Cardiac muscle cell (in vitro differentiated cells and primary cell): ENCODE measurements at regions not wholly inside any gene's neighbourhood (a gene's known extent, or its start where the extent isn't known, plus 50 kb on each side); places are given as distances from the start of the nearest gene placed in this dataset.

ENCODE experiments used
- DNase-seq, 2 donors: peaks; one replicate each; pipeline versions ENCODE4 v3.0.0 to v3.0.0-alpha.2; 2010 to 2017; ENCODE audit warnings: low read depth in 1 of 2, low spot score in 1 of 2
- H3K27ac ChIP-seq: fragments of 200-600 bp; sonication (generic); 2 replicates; pipeline ENCODE4 v1.5.1; 2016
- H3K27me3 ChIP-seq: fragments of 200-600 bp; sonication (generic); 2 replicates; pipeline ENCODE4 v1.6.0; 2016; ENCODE audit warnings: control low read depth
- H3K36me3 ChIP-seq: fragments of 200-600 bp; sonication (generic); 2 replicates; pipeline ENCODE4 v1.5.1; 2016; ENCODE audit warnings: control low read depth
- H3K4me1 ChIP-seq: fragments of 200-600 bp; sonication (generic); 2 replicates; pipeline ENCODE4 v1.8.1; 2017; ENCODE audit warnings: low read depth, mild to moderate bottlenecking, mixed run types
- H3K4me3 ChIP-seq: fragments of 200-600 bp; sonication (generic); 2 replicates; pipeline ENCODE4 v1.5.1; 2016; ENCODE audit warnings: mild to moderate bottlenecking
- H3K9me3 ChIP-seq: fragments of 200-600 bp; sonication (generic); 2 replicates; pipeline ENCODE4 v1.5.1; 2017; ENCODE audit warnings: low read depth, mild to moderate bottlenecking, control low read depth
- TF ChIP-seq, protein P1 (sequence below): IDR thresholded peaks from 2 replicates; pipeline ENCODE4 v1.5.1; 2012; ENCODE audit warnings: low read depth, mild to moderate bottlenecking, low read length

GRCh38 chr15:62841891-62842559 is 200.5 kb upstream of the TPM1 start:
- DNase-seq = no peak
- Histone ChIP-seq H3K27ac (no peak overlapping the region), H3K9me3 (no peaks in the 10 kb centered on the region), H3K4me1 (peaks cover 26% of the 10 kb centered on the region), H3K27me3 (no peaks in the 10 kb centered on the region), H3K4me3 (no peak overlapping the region), H3K36me3 (no peaks in the 10 kb centered on the region)
- TF ChIP-seq, protein P1, sequence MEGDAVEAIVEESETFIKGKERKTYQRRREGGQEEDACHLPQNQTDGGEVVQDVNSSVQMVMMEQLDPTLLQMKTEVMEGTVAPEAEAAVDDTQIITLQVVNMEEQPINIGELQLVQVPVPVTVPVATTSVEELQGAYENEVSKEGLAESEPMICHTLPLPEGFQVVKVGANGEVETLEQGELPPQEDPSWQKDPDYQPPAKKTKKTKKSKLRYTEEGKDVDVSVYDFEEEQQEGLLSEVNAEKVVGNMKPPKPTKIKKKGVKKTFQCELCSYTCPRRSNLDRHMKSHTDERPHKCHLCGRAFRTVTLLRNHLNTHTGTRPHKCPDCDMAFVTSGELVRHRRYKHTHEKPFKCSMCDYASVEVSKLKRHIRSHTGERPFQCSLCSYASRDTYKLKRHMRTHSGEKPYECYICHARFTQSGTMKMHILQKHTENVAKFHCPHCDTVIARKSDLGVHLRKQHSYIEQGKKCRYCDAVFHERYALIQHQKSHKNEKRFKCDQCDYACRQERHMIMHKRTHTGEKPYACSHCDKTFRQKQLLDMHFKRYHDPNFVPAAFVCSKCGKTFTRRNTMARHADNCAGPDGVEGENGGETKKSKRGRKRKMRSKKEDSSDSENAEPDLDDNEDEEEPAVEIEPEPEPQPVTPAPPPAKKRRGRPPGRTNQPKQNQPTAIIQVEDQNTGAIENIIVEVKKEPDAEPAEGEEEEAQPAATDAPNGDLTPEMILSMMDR = no peak

DNA sequence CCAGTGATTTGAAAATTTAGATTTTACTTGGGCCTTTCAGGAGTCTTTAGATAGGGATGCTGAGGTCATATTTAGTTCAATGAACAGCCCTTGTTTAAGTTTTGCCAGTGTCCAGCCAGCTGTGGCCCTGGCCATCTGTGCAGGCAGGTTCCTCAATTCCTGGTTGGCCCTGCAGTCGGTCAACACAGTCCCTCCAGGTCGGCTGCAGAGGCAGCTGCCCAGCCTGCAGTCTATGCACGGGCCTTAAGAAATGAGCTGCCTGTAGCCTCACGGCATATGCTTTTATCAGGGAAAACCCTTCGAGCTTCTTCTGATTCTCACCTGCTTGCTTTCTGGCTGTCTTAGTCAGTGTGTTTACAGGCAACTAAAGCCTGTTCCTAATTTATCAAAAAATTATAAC is 199.2 kb upstream of the TPM1 start:
- TF ChIP-seq, protein P1 = no peak
- Histone ChIP-seq H3K36me3 (no peaks in the 10 kb centered on the region), H3K4me1 (peaks cover 30% of the 10 kb centered on the region), H3K27ac (no peak overlapping the region), H3K27me3 (no peaks in the 10 kb centered on the region), H3K4me3 (no peak overlapping the region), H3K9me3 (no peaks in the 10 kb centered on the region)
- no peak for DNase-seq

GRCh38 chr15:62844564-62845240 is 197.8 kb upstream of the TPM1 start:
- Histone ChIP-seq H3K4me1 (peaks cover 44% of the 10 kb centered on the region), H3K36me3 (no peaks in the 10 kb centered on the region), H3K27me3 (no peaks in the 10 kb centered on the region), H3K4me3 (no peak overlapping the region), H3K9me3 (no peaks in the 10 kb centered on the region), H3K27ac (peak overlapping the region; percentile 70)
- TF ChIP-seq, protein P1 = no peak
- DNase-seq = peak in 1 of 2 donors; percentile 45

DNA sequence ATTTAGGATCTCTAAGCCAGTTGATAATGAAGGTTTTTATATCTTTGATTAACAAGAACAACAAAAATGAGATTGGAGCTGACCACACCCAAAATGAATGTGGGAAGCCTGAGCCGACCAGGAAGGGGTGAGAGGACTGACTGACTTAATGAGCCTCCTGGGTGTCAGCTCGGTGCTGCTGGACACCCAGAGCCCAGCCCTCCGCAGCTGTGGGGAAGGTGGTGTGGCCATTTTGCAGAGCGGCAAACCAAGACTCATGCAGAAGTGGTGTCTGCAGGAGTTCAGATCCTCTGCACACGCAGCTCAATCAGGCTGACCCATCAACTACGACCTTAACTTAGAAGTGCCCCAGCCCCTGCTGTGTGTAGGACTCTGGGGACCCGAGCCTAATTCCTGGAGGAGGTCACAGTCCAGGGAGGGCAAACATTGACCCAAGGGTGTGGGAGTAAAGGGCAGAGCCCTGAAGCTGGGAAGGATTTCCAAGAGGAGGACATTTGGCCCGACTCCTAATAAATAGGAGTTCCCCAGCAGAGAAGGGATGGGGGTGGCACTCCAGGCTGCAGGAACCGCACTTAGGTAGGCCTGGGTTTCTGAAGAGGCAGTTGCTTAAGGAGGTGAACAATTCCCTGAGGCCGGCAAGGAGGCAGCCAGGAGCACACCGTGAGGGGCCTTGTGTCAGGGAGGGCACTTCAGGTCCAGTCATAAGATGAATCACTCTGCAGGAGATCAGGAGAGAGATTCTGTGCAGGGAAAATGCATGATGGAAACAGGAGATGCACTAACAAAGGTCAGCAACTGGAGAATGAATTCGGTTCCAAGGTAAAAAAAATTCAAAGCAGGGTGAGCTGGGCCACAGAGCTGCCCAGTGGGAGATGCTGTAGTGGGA is 197.1 kb upstream of the TPM1 start:
- Histone ChIP-seq H3K27me3 (no peaks in the 10 kb centered on the region), H3K27ac (peak overlapping the region; percentile 70), H3K9me3 (no peaks in the 10 kb centered on the region), H3K4me1 (peaks cover 44% of the 10 kb centered on the region), H3K4me3 (no peak overlapping the region), H3K36me3 (no peaks in the 10 kb centered on the region)
- DNase-seq = no peak
- TF ChIP-seq, protein P1 = no peak

GRCh38 chr15:62846131-62846804 is 196.3 kb upstream of the TPM1 start:
- Histone ChIP-seq H3K27me3 (no peaks in the 10 kb centered on the region), H3K36me3 (no peaks in the 10 kb centered on the region), H3K4me1 (peaks cover 50% of the 10 kb centered on the region), H3K9me3 (no peaks in the 10 kb centered on the region), H3K4me3 (no peak overlapping the region), H3K27ac (no peak overlapping the region)
- no peak for DNase-seq
- TF ChIP-seq, protein P1 = no peak
